ENCODE measurements at regions not wholly inside any gene's neighbourhood (a gene's known extent, or its start where the extent isn't known, plus 50 kb on each side); places are given as distances from the start of the nearest gene placed in this dataset.

GRCh38 chr13:34458756-34459715 lies 483.0 kb upstream of the NBEA start:
- DNase-seq (ENCODE audit: low read depth, low spot score), result no peak

GRCh38 chr13:34459856-34460255 lies 482.2 kb upstream of the NBEA start:
- no peak for DNase-seq (ENCODE audit: low read depth, low spot score)

- no peak for DNase-seq (ENCODE audit: low read depth, low spot score)
These were observed 479.2 kb upstream of the NBEA start for GRCh38 chr13:34462843-34463242.

DNA sequence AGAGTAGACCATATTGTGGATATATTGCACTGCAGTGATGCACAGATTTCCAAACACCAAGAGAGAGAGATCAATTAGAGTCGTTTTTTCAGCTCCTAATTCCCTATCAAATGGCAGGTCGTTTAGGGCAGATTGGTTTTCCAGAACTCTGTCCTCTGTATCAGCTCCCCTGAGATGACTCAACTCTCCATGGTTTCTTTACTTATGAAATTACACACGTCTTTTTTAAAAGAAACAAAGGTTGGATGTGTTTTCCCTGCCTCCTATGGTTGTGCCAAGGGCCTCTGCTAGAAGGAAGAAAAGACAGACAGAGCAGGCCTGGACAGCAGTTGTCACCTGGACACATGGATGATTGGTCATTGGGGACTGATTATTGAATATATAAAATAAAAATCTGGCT lies 478.1 kb upstream of the NBEA start:
- DNase-seq (ENCODE audit: low read depth, low spot score), result no peak

DNA sequence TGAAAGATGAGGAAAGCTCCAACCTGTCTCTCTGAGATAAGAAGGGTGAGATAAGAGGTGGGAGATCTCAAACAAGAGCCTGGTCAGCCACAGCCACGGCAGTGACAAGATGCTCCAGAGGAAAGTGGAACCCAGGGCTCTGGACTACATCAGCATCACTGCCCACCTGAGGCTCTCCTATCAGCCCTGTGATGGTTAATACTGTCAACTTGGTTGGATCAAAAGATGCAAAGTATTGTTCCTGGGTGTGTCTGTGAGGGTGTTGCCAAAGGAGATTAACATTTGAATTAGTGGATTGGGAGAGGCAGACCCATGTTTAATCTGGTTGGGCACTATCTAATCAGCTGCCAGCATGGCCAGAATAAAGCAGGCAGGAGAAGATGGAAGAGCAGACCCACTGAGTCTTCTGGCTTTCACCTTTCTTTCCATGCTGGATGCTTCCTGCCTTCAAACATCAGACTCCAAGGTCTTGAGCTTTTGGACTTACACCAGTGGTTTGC lies 476.6 kb upstream of the NBEA start:
- peak; percentile 22 for DNase-seq (ENCODE audit: low read depth, low spot score)

DNA sequence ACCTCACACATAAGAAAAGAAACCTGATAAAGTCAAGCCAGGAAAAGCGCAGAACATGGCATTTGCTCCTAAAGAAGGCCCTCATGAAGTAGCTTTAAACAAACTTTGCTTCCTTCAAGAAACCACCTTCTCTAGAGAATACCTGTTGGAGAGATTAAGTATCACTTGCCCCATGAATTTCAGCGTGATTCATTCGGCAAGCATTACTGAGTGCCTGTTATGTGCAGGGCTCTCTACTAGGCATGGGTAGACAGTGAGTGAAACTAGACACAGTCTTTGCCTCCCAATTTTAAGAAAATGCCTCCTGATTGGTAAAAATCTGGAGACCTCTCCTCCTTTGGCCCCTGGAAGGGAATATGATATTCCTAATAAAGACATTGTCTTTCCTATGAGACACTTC lies 475.8 kb upstream of the NBEA start:
- DNase-seq (ENCODE audit: low read depth, low spot score), result no peak

DNA sequence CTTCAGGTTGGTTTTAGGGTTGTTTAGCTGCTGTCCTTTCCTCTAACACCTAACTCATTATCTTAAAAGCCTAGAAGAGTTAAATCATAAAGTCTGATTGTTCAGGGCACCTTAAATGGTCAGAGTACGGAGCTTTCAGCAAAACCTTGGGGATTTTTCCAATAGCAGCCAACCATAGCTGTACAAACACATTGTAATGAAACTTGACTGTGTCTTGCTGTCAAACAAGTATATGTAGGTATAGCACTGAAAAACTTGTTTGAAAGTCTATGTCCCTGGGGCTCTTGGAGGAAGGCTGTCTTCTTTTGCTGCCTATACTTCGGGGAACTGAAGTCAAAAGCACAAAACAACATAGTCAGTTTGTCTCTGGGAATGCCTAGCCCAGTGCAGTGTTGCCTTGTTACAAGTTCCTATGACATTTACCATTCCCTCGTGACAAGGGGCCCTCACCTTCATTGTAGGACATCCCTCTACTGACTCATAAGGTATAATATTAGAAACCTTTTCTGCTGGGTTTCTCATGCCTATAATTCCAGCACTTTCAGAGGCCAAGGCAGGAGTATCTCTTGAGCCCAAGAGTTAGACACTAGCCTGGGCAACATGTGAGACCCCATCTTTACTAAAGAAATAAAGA lies 474.5 kb upstream of the NBEA start:
- DNase-seq (ENCODE audit: low read depth, low spot score), result no peak

GRCh38 chr13:34469196-34469986 lies 472.7 kb upstream of the NBEA start:
- no peak for DNase-seq (ENCODE audit: low read depth, low spot score)

- DNase-seq (ENCODE audit: low read depth, low spot score), result no peak
These were observed 467.7 kb upstream of the NBEA start for GRCh38 chr13:34474187-34474868.

DNA sequence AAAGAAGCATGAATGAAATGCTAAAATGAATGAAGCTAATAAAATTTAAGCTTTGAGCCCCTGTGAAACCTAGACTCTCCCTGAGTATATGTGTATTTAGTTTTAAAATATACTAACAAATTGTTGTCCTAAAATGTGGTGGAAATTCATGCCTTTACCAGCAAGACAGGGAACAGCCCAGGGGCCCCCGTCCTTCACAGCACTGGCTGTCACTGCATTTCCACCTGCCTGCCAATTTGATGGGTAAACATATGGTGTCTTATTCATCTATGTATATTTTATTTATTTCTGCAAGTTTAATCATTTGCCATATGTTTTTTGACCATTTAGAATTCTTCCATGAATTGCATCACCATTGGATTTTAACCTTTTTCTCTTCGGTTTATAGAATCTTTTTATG lies 463.7 kb upstream of the NBEA start:
- DNase-seq (ENCODE audit: low read depth, low spot score), result no peak

- no peak for DNase-seq (ENCODE audit: low read depth, low spot score)
These were observed 440.1 kb upstream of the NBEA start for GRCh38 chr13:34502011-34502410.

GRCh38 chr13:34502621-34503020 lies 439.4 kb upstream of the NBEA start:
- DNase-seq (ENCODE audit: low read depth, low spot score), result no peak

DNA sequence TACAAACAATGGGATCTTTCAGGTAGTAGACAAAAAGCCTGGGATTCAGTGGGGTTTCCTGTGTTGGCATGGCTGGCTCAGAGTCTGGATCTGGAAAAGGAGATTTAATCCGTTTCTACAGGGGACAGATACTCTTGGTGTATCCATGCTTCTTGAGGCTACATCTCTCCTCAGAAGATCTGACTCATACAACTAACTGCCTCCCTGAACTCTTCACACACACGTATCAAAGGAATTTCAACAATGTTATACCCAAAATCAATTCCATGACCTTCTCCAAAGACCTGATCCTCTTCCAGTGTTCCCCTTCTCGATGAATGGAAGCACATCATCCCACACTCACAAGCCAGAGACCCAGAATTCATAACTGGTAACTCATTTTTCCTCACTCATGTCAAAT lies 435.3 kb upstream of the NBEA start:
- DNase-seq (ENCODE audit: low read depth, low spot score), result no peak

DNA sequence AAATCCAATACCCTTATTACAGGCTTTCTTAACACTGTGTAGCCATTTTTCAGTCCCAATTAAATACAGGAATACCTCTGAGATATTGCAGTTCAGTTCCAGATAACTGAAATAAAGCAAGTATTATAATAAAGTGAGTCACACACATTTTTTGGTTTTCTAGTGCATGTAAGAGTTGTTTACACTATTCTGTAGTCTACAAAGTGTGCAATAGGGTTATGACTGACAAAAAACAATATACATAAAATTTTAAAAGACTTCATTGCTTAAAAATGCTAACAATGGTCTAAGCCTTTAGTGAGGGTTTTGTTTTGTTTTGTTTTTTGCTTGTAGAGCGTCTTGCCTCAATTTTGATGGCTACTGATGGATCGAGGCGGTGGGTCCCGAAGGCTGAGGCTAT lies 434.4 kb upstream of the NBEA start:
- no peak for DNase-seq (ENCODE audit: low read depth, low spot score)

- DNase-seq (ENCODE audit: low read depth, low spot score), result no peak
These were observed 429.3 kb upstream of the NBEA start for GRCh38 chr13:34512817-34513216.

DNA sequence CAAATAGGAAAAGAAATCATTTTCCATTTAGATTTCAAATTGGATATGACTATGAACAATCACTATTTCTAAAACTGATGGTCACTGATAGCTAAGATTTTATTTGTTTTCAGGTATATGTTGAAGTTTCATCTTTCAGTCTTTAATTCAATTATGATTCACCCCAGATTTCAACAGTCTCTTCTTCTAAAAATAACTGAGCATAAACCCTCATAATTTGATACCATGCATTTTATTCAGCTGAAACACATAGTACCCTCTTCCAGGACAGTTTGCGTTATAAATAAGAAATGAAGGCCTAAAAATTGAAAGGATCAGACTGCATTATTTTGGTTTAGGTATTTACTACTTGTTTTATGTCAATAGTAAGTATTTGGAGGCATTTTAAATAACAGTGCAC lies 428.5 kb upstream of the NBEA start:
- DNase-seq (ENCODE audit: low read depth, low spot score), result no peak

DNA sequence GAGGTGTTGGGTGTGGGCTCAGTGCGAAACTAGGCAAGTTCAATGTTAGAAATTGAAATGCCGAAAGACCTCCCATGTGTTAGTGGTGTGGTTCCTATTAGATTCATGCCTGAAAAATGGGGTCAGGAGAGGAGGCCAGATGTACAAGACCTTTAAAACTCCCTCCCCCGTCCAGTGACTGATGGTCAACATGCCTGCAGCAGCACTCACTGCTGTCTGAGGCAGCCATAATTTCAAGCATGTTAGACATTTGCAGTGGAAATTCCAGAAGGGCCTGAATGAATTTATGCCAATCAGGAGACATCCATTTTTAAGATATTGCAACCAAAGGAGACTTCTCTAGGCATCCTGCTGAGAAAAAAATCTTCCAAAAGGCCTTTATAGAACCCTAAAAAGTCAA lies 426.9 kb upstream of the NBEA start:
- DNase-seq (ENCODE audit: low read depth, low spot score), result no peak

DNA sequence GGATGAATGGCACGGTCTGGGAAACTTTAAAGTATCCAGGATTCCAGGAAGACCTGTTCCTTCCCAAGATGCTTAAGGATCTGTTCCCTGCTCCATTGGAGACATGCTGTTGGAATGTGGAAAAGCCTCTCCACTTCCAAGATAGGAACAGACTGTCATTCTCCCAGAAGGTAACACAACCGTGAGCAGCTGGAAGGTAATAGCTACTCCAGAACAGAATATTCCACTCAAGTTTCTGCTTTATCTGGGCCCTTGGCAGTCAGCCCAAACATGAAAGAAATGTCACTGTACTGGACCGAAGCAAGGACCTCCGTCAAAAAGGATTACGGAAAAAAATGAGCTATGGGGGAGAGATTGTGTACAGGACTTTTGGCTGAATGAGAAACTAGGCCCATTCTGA lies 420.9 kb upstream of the NBEA start:
- no peak for DNase-seq (ENCODE audit: low read depth, low spot score)

- DNase-seq (ENCODE audit: low read depth, low spot score), result no peak
These were observed 419.3 kb upstream of the NBEA start for GRCh38 chr13:34522808-34523207.

GRCh38 chr13:34523406-34523805 lies 418.7 kb upstream of the NBEA start:
- no peak for DNase-seq (ENCODE audit: low read depth, low spot score)

DNA sequence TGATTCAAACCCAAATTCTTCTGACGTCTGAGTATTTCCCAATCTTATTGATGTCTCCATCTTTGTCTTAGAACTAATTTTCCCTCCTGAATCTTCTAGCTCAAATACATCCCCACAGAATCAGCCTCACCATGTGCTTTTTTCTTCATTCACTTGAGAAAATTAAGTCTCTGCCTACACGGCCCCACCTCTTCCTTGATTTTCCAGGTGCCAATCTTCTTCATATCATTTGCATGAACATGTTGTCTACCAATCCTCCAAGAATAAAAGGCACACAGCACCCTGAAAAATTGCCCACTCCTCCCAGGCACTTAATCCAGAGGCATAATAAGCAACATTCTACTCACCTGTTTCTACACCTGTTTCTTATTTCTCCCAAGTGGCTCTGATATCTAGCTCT lies 408.1 kb upstream of the NBEA start:
- DNase-seq (ENCODE audit: low read depth, low spot score), result no peak

DNA sequence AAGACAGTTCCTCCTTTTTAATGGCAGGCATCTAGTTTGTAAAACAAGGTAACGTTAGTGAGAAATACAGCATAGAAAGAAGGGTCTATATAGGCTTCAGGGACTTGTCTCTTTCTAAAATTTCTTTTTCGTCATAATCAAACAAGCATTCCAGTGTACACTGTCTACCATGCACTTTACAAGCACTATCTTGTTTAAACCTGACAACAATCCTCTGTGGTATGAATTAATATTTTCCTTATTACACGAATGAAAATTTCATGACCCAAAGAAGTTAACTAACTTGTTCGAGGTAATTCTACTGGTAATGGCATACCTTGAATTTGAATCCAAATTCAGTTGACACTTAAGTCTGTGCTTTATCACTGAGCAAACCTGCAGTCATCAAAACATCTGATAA lies 399.7 kb upstream of the NBEA start:
- DNase-seq (ENCODE audit: low read depth, low spot score), result no peak

Measured in ELF-1 (cell line).